HG03159 (cell line): ENCODE measurements at regions not wholly inside any gene's neighbourhood (a gene's known extent, or its start where the extent isn't known, plus 50 kb on each side); places are given as distances from the start of the nearest gene placed in this dataset.

ENCODE experiments used
- ATAC-seq: cut with Tn5 transposase; IDR thresholded peaks from one replicate; pipeline ENCODE4 v1.9.1; 2021; ENCODE audit warnings: mild to moderate bottlenecking, moderate library complexity; ENCODE audit not compliant: unreplicated experiment

DNA sequence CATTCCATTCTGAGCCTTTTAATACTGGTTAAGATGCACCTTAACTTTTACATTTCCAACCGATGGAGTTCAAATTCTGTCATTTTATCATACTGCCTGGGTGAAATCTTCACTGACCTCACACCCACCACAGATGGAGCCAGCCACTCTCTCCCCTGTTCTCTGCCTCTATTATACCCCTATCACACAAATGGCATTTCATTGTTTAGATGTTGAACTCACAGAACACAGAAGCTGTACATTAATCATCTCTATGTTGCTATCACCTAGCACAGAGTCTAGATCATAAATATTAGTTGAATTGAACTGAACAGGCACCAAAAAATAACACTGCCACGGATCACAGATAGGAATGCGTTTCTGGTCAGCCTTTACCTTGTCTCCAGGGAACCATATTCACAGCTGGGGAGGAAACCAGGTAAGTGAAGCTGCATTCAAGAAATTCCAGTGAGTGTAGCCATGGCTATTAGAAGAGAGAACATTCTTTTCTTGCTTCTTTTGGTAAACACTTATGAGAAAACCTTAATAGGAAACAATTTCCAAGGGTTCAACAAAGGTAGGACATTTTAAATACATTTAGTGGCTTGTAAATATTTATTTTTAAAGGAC is 194.9 kb upstream of the RMST start:
- no peak for ATAC-seq

- ATAC-seq: no peak
These were observed 190.1 kb upstream of the RMST start for GRCh38 chr12:97272471-97272870.

GRCh38 chr12:97274386-97274785 is 188.2 kb upstream of the RMST start:
- no peak for ATAC-seq

DNA sequence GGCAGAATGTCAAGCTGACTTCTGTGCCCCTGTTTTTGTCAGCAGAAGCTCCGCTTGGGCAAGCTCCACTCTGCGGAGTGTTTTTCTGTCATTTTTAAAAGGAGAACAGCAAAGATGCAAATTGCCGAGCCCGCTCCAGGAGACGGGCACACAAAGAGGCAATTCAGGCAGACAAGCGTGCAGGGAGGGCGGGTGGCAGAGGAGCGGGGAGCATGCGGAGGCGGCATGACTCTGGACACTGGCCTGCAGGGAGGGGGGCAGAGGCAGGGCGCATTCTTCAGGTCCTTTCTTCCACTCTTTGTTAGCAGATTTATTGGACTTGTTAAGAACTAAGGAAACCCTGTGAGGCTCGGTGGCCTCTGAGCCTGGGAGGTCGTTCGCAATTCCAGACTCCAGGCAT is 187.3 kb upstream of the RMST start:
- no peak for ATAC-seq

- no peak for ATAC-seq
These were observed 186.6 kb upstream of the RMST start for GRCh38 chr12:97275728-97276590.

GRCh38 chr12:97276661-97277429 is 185.8 kb upstream of the RMST start:
- ATAC-seq: no peak

DNA sequence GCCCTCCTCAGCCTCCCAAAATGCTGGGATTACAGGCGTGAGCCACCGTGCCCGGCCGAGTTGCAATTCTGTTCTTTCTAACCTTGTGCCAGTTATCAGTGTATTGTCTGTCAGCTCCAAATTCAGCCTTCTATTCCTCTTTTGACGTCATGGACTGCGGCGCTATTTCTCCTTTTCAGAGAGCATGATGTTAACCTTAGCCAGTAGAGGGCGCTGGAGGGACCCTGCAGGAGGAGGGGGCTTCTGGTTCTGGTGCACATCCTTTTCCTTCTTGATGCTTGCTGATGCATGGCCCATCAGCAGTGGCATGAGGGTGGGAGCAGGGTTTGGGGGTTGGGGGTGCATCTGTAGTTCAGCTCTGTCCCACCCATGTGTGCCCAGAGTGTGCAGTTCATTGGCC is 179.3 kb upstream of the RMST start:
- no peak for ATAC-seq

- no peak for ATAC-seq
These were observed 174.1 kb upstream of the RMST start for GRCh38 chr12:97288531-97288930.

GRCh38 chr12:97292588-97292987 is 170.0 kb upstream of the RMST start:
- peak; percentile 57 for ATAC-seq

DNA sequence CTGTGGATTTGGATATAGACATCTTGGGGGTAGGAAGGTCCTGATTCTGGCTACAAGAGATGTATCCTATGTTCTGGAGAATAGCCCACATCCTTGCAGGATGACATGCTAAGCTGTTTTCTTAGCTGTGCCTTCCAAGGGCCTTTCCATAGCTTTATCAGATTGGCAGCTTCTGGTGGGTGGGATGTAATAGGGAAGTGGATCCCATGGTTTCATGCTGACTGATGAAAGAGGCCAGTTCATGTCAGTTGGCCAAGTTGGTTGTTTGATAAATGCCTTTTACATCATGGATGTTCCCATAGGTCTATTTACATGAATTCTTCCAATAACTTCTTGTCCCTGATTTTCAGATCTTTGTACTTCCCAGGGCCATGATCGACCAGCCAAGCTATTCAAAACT is 169.1 kb upstream of the RMST start:
- no peak for ATAC-seq

- no peak for ATAC-seq
These were observed 162.8 kb upstream of the RMST start for GRCh38 chr12:97299847-97300246.

GRCh38 chr12:97300431-97300830 is 162.2 kb upstream of the RMST start:
- ATAC-seq: no peak

DNA sequence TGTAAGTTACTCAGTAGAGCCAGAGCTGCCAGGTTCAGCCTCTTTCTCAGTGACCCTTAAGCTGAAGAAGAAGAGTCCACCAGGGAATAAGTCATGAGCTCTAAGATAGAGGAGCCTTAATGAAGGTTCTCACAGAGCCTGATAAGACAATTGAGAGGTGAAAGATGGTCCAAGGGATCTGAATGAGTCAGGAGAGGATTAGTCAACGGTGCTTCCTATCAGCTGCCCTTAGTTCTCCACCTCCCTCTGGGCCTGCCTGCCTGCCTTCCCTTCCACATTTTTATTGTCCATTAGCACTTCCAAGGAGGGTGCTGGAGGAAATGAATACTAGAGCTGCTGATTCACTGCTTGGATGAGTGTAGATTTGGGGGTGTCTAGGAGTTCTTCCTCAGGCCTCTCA is 161.7 kb upstream of the RMST start:
- no peak for ATAC-seq

GRCh38 chr12:97301576-97301975 is 161.0 kb upstream of the RMST start:
- ATAC-seq: no peak

GRCh38 chr12:97305651-97306050 is 157.0 kb upstream of the RMST start:
- ATAC-seq: no peak

- ATAC-seq: peak; percentile 98
These were observed 156.5 kb upstream of the RMST start for GRCh38 chr12:97306147-97306546.

DNA sequence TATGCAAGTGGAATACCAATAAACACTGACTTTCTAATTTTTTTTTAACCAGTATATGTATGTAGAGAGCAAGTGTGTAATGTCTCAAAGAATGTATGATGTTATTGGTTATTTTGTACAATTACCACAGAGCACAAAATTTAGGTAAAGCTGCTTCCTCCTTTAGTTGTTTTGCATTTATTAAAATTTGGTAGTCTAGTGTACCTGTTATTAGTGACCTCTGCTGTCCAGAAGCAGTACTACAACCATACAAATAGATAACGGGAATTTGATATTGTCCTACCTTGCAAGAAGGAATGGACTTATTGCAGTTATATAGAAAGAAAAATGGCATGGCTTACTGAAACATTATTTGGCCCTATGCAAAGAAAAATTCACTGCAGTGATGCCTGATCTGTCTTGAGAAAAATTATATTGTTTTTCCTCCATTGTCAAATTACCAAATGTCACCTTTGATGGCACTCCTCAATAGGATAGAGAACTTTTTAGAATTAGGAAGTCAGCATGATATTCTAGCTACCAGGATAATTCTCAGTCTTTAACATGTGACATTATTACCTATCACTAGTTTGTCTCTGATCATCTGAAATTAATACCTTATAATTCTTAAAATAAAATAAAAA is 153.9 kb upstream of the RMST start:
- ATAC-seq: peak; percentile 55

DNA sequence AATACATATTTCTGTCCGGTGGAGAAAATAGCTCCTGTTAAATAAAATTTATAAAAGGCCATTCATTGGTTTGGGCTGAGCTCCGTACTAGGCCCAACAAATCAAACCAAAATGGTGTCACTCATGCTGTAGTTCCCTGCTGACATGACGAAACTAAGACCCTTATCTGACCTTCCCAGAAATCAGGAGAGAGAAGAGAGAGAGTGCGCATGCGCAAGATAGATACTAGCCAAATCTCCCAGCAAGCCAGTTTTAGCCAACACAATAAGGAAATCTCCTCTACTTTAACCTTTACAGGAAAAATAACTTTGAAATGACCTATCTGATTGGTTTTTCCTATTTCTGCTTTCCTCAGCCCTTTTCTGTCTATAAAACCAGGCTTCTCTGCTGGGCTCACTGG is 152.7 kb upstream of the RMST start:
- no peak for ATAC-seq

GRCh38 chr12:97312570-97313135 is 150.0 kb upstream of the RMST start:
- no peak for ATAC-seq

DNA sequence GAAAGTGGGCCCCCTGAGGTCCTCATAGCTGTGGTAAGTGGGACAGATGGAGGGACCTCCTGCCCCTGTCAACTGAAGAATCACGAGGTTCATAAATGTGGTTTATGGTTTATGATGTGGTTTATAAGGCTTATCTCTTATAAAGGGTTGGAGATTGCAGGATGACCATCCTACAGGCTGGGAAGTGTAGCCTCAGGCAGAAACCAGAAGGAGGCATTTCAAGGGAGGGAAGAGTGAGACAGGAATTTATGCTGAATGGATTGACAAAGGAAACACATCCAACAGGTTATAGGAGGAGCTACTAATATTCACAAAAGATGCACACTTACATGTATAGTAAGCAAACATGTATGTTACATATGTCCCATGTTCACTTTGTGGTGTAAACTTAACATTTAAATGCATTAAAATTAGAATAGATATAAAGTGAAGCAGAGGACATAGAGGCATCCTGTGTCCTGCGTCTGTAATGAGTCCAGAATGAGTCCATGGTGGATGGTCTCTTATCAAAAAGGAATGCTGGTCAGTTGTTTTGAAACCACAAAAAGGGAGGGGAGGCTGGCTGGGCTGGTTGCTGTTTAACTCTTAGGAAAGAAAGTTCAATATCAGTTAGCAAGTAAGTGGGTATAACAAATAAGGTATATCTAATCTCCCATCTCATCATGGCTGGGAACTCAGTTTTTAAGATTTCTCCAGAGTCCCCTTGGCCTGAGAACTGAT is 149.0 kb upstream of the RMST start:
- ATAC-seq: no peak
